AML-193 (cell line): ENCODE measurements at regions not wholly inside any gene's neighbourhood (a gene's known extent, or its start where the extent isn't known, plus 50 kb on each side); places are given as distances from the start of the nearest gene placed in this dataset.
"Not testable (repeated sequence)": the region's sequence is repeated elsewhere in the genome, so short reads cannot be mapped to it uniquely, and the experiment has no call there.

Source experiments
- DNase-seq, 2 experiments: peaks; one replicate each; lab custom pipeline; 2025; lab: John Stamatoyannopoulos, UW

- DNase-seq, result no peak
These were observed 1225.3 kb upstream of the CHAC2 start for GRCh38 chr2:52542297-52542696.

DNA sequence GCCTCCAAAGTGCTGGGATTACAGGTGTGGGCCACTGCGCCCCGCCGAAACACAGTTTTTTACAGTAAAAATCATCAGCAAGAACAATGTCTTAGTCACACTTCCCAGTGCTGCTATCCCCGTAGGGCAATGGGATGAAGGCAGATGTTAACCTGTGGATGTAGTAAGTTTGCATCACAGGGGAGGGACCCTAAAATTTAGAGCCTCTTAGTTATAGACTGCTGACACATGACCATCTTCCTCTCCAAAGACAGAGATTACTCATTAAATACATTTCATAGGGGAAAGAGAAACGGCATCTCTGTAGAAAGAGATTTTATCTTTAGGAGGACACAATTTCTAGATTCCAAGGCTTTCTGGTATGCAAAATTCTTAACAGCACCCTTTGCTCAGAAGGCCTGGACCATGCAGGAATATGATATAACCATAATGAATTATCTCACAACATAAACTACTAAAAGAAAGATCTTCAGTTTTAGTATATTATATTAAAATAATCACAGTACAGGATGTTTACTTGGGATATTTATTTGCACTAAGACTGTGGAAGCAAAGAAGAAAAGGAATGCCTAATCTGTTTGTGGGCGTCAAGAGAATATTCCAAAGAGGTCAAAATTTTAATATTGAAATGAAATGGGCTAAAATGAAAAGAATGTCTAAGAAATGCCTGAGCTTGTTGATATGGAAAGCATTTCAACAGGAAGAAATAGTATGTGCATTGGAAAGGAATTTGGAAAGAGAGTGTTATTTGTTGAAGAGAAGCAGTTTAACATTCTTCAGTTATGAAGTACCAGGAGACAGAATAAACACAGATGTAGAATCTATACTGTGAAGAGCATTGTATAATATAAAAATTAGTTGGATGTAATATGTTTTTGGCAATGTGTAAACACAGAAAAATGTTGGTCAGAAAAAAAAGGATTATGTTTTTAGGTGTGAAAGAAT, 1228.3 kb upstream of the CHAC2 start:
- no peak for DNase-seq

DNA sequence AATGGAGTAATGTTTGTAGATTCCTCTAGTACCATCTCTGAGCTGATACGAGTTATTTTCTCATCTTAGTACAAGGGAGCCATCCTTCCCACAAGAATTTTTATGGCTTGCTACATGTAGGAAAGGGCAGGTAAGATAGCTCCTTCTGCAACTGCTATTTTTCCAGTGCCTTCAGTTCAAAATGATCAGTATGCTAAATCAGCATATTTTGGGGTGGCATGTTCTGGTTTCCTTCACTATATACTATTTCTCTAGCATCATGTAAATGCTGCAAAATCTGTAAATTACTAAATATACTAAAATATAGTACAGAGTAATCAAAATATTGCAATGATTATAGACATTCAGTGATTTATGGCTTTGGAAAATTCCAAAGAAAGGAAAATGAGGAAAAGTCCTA, 1230.0 kb upstream of the CHAC2 start:
- no peak for DNase-seq

GRCh38 chr2:52536929-52537460, 1230.6 kb upstream of the CHAC2 start:
- no peak for DNase-seq

DNA sequence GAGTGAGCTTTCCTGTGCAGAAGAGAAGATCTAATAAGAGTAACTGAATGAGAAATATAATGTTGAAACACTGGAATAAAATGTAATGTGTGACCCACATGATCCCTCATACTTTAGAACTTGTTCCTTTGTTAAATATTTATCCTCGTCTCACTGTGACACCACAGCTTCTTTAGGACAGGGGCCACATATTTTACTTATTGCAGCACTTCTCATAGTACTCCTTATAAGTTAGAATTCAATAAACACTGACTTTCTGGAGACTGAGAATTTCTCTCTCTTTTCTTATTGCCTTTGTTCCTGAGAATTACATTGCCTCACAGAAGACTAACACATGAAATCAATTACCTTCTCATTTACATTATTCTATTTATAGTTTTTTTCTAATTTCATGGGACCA, 1234.6 kb upstream of the CHAC2 start:
- no peak for DNase-seq

- no peak for DNase-seq
These were observed 1240.9 kb upstream of the CHAC2 start for GRCh38 chr2:52526735-52527134.

- DNase-seq, result no peak
These were observed 1247.0 kb upstream of the CHAC2 start for GRCh38 chr2:52520644-52521043.

DNA sequence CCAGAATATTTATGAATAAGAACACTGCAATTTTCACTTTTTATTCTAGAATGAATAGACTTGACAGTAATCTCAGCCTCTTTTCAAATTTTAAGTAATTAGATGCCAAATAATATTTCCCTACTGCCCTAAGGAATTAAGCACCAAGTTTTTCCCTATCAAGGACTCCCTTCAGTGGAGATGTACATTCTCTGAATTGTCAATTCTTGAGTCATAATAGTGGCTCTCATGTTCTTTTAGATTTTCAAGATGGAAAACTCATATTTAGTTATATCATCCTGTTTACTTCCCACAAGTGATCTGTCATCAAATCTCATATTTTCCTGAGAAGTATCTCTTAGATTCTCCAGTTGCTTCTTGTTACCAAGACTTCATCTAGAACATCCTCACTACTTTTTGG, 1248.9 kb upstream of the CHAC2 start:
- no peak for DNase-seq

DNA sequence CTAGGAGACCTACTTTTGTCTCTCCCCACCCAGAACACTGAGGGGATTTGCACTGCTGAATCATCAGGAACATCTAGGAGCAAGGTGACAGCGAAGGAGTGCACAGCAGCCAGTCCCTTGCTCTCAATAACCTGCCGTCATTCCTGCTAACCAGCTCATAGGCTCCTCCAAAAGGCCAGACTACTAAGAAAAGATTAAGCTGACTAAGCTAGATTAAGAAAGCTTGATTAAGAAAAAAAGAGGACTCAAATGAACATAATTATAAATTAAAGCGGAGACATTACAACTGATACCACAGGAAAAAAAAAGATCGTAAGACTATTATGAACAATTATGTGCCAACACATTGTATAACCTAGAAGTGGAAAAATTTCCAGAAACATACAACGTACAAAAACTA, 1254.8 kb upstream of the CHAC2 start:
- no peak for DNase-seq

DNA sequence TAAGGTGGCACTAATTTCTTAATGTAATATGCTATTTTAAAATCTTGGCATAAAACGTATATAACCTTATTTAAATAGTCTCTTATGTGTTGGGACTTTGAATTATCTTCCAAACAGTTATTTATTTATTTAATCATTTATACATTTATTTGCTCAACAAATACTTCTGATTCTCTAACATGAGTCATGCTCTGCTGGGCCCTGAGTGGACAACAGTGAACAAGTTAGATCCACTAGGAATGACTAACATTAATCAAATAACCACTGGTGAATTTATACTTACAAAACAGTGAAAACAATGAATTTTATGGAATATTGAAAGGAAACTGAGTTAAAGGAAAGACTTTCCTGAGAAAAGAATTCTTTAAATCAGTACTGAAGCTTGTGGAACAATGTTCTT, 1257.2 kb upstream of the CHAC2 start:
- DNase-seq, result no peak

DNA sequence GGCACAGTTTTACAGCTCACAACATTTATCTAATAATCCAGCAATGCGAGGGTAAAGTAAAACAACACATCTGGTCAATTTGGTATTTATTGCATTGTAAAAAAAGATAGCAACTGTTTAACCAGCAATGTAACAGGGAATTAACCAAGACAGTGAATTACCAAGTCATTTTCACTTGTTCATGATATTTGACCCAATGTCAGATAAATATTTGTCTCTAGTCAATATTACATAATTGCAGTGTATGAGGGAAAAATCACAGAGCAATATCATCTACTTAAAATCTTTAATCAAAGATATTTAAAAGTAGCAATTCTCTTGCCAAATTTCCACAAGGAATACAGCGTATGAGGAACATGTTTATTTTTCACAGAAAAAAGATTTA, 1265.1 kb upstream of the CHAC2 start:
- no peak for DNase-seq

DNA sequence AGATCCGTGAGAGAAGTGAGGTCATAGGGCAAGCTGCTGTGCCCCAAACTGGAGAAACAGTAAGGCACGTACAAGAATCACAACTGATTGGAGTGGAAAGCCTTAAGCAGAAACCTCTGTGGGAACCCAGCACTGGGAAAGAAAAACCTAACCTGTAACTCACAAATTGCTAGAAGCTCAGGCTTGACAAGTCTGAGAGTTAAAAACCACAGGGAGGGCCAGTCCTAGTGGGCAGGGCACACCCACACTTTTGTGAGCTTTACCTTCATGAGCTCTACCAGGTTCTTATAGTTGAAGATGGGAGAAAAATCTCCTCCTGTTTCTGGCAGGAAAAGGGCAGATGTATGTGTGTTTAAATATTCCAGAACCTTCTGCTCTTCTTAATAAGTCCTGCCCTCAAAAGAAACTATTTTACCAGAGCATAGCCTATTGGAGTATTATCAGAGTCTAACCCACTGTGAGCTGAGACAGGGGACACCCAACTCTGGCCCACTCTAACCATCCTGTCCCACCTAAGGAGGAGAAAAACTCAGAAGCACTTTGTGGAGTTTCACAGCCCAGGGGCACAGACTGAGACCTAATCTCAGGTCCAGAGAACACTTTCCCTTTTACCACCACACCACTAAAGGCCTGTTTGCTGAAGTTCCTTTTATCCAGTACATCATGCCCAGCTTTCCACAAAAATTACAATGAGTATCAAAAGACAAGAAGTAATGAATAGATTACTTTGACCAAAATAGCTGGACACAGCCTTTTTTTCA, 1265.7 kb upstream of the CHAC2 start:
- DNase-seq, result no peak

DNA sequence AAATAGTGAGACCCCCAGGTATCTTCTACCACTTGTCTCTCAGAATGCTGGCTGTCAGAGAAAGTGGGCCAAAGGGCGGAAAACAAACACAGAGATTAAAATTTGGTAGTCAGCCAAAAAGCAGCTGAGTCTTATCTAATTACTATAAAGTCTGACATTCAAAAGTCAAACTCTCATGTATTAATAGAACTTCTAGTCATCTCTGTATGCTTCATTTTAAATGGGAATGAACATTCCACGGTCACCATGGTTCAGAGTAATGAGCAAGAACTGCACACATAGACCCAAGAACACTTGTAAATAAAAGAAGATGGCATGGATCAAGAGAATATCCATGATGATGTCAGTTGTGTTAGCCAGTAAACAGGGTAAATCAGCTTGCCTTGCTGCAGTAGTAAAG, 1267.0 kb upstream of the CHAC2 start:
- no peak for DNase-seq

DNA sequence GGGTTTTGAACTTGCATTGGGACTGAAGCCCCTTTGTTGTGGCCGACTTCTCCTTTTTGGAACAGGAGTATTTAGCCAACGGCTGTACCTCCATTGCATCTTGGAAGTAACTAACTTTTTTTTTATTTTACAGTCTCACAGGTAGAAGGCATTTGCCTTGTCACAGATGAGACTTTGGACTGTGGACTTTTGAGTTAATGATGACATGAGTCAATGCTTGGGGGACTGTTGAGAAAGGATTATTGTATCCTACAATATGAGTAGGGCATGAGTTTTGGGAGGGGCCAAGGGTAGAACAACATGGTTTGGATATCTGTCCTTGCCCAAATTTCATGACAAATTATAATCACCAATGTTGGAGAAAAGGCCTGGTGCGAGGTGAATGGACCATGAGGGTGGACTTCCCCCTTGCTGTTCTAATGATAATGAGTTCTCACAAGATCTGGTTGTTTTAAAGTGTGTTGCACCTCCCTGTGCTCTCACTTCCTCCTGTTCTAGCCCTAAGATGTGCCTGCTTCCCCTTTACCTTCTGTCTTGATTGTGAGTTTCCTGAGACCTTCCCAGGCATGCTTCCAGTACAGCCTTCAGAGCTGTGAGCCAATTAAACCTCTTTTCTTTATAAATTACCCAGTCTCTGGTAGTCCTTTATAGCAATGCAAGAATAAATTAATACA, 1269.4 kb upstream of the CHAC2 start:
- DNase-seq, result no peak

DNA sequence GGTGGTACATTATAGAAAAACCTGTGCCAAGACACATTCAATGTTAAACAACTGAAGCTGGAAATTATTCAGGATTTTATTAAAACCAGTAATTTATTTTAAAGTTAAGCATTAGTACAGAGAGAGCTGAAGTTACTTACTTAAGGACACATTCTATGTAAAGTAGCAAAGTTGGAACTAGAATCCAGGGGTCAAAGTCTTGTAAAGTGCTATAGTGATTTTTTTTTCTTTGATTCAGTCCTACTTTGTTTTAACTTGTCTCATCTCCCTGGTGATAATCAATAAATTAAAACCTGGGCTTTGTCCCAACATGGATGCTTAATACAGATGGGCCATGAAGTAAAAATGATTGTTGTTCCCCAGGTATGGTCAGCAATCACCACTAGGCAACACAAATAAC, 1271.8 kb upstream of the CHAC2 start:
- DNase-seq, result no peak

- no peak for DNase-seq
These were observed 1290.4 kb upstream of the CHAC2 start for GRCh38 chr2:52477166-52477565.

GRCh38 chr2:52475590-52475989, 1292.0 kb upstream of the CHAC2 start:
- DNase-seq, result no peak

DNA sequence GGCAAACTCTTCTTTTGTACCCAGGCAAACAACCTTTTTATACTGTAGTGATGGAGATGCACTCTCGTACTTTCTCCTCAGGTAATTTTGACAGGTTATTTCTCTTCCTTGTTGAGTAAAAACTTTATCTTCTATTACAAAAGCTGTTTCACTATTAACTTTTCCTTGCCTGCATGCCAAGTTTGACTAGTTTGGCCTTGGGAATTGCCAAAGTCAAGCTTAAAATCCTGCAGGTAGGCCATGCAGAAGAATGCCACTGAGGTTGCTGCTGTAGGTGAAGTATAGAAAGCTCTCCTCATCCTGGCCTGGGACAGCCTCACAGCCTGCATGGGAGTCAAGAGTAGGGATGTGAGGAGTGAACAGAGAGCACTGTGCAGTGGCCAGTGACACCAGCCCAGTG, 1293.5 kb upstream of the CHAC2 start:
- DNase-seq, result no peak

DNA sequence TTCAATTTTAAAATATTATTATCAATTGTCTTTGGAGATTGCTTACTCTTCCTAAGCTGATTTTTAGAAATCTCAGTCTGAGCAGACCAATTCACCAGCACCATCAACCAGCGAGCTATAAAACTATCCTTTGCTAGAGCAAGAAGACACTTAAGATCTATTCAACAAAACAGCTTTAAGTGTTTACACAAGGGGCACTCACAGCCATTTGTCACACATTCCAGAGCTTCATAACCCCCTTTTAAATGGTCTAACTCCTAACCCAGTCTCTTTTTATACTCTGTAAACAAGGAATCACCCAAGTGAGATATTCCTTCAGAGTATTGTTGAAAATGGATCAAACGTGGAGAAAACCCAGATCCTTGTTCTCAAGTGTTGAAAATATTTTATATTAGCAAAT, 1294.1 kb upstream of the CHAC2 start:
- DNase-seq, result no peak

DNA sequence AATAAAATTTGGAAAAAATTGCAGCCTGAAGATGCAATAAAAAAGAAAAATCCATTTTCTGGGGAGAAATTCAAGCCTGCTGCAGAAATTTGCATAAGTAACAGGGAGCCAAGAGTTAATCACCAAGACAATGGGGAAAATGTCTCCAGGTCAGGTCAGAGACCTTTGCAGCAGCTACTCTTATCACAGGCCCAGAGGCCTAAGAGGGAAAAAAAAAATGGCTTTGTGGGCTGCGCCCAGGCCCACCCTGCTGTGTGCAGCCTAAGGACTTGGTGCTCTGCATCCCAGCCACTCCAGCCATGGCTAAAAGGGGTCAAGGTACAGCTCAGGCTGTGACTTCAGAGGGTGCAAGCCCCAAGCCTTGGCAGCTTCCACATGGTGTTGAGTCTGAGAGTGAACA, 1297.1 kb upstream of the CHAC2 start:
- not testable (repeated sequence) for DNase-seq

DNA sequence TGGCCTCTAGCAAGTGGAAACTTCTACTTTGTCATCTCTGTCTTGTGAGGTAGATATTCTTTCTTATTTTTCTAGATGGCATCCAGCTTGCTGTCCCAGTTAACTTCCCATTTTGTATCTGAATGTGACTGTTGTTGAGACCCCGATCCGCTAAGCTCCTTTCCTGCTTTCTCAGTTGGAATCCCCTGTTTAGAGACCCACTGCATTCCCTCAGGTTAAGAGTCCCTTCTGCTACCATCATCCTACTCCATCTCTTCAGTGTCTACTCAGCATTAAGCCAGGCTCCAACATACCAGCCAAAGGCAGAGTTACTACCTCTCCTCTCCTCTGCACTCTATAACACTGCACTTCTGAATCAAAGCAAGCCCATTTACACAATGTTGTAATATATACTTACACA, 1300.4 kb upstream of the CHAC2 start:
- DNase-seq, result no peak

DNA sequence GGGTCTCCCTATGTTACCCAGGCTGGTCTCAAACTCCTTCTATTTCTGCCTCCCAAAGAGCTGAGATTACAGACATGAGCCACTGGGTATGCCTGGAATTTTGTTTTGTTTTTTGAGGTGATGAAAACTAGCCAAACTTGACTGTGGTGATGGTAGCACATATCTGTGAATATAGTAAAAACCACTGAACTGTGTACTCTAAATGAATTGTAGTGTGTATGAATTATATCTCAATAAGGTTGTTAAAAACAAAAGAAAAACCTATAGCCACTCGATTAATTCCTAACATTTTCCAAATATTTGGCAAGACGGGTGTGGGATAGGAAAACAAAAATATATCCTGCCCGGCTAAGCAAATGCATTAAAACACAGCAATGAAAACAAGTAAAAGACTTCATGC, 1302.3 kb upstream of the CHAC2 start:
- DNase-seq, result no peak

- no peak for DNase-seq
These were observed 1304.1 kb upstream of the CHAC2 start for GRCh38 chr2:52463457-52463856.
